PC-9 (cell line): ENCODE measurements at regions not wholly inside any gene's neighbourhood (a gene's known extent, or its start where the extent isn't known, plus 50 kb on each side); places are given as distances from the start of the nearest gene placed in this dataset.

Source experiments
- EZH2 ChIP-seq: fragments of 200-600 bp; sonication (generic); IDR thresholded peaks from 2 replicates; pipeline ENCODE4 v1.8.0; 2017; ENCODE audit warnings: antibody characterized with exemption, low read depth
- TF ChIP-seq, protein P1 (sequence below): fragments of 200-600 bp; sonication (generic); conservative IDR thresholded peaks from 2 replicates; pipeline ENCODE4 v1.6.1; 2017; ENCODE audit warnings: mixed run types, antibody characterized with exemption, mild to moderate bottlenecking, moderate library complexity

DNA sequence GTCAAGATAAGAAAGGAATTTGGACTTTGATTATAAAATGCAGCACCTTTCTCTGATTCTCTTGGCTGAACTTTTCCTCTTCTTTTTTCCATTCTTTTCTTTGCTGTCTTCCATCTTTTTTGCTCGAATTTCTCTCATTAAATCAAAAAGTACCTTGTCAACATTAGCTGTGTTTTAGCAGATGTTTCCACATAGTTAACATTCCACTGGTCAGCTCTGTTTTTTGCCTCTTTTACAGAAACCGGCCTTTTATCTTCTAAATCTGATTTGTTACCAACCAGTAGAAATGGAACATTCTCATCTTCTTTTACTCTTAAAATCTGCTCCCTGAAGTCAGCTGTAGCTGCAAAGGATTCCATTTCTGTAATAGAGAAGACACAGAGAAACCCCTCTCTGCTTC lies 71.1 kb upstream of the SYT1 start:
- TF ChIP-seq EZH2 = no peak
- TF ChIP-seq, protein P1, sequence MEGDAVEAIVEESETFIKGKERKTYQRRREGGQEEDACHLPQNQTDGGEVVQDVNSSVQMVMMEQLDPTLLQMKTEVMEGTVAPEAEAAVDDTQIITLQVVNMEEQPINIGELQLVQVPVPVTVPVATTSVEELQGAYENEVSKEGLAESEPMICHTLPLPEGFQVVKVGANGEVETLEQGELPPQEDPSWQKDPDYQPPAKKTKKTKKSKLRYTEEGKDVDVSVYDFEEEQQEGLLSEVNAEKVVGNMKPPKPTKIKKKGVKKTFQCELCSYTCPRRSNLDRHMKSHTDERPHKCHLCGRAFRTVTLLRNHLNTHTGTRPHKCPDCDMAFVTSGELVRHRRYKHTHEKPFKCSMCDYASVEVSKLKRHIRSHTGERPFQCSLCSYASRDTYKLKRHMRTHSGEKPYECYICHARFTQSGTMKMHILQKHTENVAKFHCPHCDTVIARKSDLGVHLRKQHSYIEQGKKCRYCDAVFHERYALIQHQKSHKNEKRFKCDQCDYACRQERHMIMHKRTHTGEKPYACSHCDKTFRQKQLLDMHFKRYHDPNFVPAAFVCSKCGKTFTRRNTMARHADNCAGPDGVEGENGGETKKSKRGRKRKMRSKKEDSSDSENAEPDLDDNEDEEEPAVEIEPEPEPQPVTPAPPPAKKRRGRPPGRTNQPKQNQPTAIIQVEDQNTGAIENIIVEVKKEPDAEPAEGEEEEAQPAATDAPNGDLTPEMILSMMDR = no peak
